ENCODE measurements at regions not wholly inside any gene's neighbourhood (a gene's known extent, or its start where the extent isn't known, plus 50 kb on each side); places are given as distances from the start of the nearest gene placed in this dataset.
"Not testable (repeated sequence)": the region's sequence is repeated elsewhere in the genome, so short reads cannot be mapped to it uniquely, and the experiment has no call there.

DNA sequence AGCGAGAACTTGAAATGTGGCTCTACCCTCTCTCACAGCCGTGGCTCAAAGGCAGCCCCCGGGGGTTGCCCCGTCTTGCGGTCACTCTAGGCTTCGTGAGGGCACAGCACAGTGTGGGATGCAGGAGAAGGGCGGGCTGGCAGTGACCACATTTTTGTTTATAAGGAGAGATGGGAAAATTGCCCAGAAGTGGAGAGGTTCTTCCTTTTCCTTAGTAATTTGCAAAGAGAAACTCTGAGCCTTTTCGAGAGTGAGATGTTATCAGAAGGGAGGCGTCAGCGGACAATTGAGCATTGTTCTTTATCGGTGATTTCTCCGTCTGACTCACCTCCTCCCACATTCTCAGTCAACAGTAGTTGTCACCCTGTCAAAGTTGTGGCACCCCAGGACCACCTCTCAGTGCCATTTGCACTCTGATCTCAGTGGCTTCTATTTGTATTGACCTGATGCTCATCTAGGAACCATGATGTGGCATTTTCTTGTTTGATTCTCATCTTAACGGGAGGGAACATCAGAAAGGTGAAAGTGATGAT, 89.6 kb downstream of the ACAA2 start:
- DNase-seq (no peak), FAIRE-seq (no peak)
- Histone ChIP-seq H3K27me3 (ENCODE audit: control insufficient read depth, insufficient read depth, low read length) (no peaks in the 10 kb centered on the region), H3K9me3 (ENCODE audit: control insufficient read depth in 2 of 3, insufficient read depth in 1 of 3, low read length in 3 of 3) (no peaks in the 10 kb centered on the region), H3K9ac (ENCODE audit: low read length in 3 of 3) (no peak overlapping the region), H3K4me3 (ENCODE audit: low read length in 3 of 3) (no peak overlapping the region), H3K36me3 (ENCODE audit: control insufficient read depth in 2 of 3, insufficient read depth in 3 of 3, low read length in 3 of 3) (no peaks in the 10 kb centered on the region), H3K4me1 (ENCODE audit: control insufficient read depth in 2 of 3, insufficient read depth in 2 of 3, low read depth in 1 of 3, low read length in 3 of 3) (no peaks in the 10 kb centered on the region), H3K27ac (ENCODE audit: low read depth in 2 of 2, low read length in 2 of 2) (no peak overlapping the region)
- intact Hi-C loops (cut with DNase I): no loop called here
- TF ChIP-seq, protein P1, sequence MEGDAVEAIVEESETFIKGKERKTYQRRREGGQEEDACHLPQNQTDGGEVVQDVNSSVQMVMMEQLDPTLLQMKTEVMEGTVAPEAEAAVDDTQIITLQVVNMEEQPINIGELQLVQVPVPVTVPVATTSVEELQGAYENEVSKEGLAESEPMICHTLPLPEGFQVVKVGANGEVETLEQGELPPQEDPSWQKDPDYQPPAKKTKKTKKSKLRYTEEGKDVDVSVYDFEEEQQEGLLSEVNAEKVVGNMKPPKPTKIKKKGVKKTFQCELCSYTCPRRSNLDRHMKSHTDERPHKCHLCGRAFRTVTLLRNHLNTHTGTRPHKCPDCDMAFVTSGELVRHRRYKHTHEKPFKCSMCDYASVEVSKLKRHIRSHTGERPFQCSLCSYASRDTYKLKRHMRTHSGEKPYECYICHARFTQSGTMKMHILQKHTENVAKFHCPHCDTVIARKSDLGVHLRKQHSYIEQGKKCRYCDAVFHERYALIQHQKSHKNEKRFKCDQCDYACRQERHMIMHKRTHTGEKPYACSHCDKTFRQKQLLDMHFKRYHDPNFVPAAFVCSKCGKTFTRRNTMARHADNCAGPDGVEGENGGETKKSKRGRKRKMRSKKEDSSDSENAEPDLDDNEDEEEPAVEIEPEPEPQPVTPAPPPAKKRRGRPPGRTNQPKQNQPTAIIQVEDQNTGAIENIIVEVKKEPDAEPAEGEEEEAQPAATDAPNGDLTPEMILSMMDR (IDR thresholded peaks at IDR 0.05; ENCODE audit: borderline replicate concordance, extremely low read depth, insufficient read depth): no peak

DNA sequence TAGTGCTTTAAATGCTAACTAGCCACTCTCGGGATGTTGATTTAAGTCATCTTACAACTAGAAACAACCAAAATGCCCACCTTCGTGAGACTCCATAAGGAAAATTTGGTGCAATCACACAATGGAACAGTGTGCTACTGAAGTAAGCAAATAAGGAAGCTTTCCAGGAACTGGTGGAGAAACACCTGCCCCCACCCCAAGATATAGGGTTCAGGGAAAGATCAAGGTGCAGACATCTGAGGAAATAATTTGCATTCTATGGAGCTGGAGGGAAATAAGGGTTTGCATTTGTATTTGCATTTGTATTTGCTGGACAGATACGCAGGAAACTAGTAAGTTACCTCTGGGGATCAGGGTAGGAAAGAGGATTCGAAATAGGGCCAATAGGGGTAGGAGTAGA, 90.9 kb downstream of the ACAA2 start:
- H3K4me1 ChIP-seq (ENCODE audit: control insufficient read depth in 2 of 3, insufficient read depth in 2 of 3, low read depth in 1 of 3, low read length in 3 of 3): no peaks in the 10 kb centered on the region
- FAIRE-seq: no peak
- no peak overlapping the region for H3K27ac ChIP-seq (ENCODE audit: low read depth in 2 of 2, low read length in 2 of 2)

DNA sequence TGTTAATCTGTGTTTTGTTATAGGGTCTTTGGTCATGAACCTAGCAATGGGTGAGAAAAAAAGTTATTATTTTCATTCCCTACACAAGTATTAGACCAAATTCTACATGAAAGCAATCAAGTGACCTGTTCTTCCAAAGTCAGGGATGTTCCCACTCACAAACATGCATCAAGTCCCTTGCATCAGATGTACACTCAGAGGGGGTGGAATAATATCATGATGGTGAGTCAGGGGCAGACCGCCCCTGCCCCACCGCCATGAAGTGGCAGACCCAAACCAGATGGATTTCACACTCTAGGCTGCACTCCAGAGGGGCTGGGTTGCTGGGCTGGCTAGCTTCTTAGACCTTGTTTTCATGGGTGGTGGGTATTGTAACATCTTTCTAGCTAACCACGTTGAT, 91.4 kb downstream of the ACAA2 start:
- H3K4me3 ChIP-seq (ENCODE audit: low read length in 3 of 3): no peak overlapping the region
- DNase-seq (no peak), FAIRE-seq (no peak)
- H3K9me3 ChIP-seq (ENCODE audit: control insufficient read depth in 2 of 3, insufficient read depth in 1 of 3, low read length in 3 of 3): no peaks in the 10 kb centered on the region
- no peak overlapping the region for H3K9ac ChIP-seq (ENCODE audit: low read length in 3 of 3)
- intact Hi-C loops (cut with DNase I): no loop called here
- TF ChIP-seq, protein P1 (IDR thresholded peaks at IDR 0.05; ENCODE audit: borderline replicate concordance, extremely low read depth, insufficient read depth): no peak
- no peaks in the 10 kb centered on the region for H3K27me3 ChIP-seq (ENCODE audit: control insufficient read depth, insufficient read depth, low read length)
- no peak overlapping the region for H3K27ac ChIP-seq (ENCODE audit: low read depth in 2 of 2, low read length in 2 of 2)
- no peaks in the 10 kb centered on the region for H3K36me3 ChIP-seq (ENCODE audit: control insufficient read depth in 2 of 3, insufficient read depth in 3 of 3, low read length in 3 of 3)
- no peaks in the 10 kb centered on the region for H3K4me1 ChIP-seq (ENCODE audit: control insufficient read depth in 2 of 3, insufficient read depth in 2 of 3, low read depth in 1 of 3, low read length in 3 of 3)

More for the DNA sequence above, 90.9 kb downstream of the ACAA2 start:
- Histone ChIP-seq H3K36me3 (ENCODE audit: control insufficient read depth in 2 of 3, insufficient read depth in 3 of 3, low read length in 3 of 3) (no peaks in the 10 kb centered on the region), H3K4me3 (ENCODE audit: low read length in 3 of 3) (no peak overlapping the region), H3K9ac (ENCODE audit: low read length in 3 of 3) (no peak overlapping the region), H3K27me3 (ENCODE audit: control insufficient read depth, insufficient read depth, low read length) (no peaks in the 10 kb centered on the region), H3K9me3 (ENCODE audit: control insufficient read depth in 2 of 3, insufficient read depth in 1 of 3, low read length in 3 of 3) (no peaks in the 10 kb centered on the region)
- TF ChIP-seq, protein P1 (IDR thresholded peaks at IDR 0.05; ENCODE audit: borderline replicate concordance, extremely low read depth, insufficient read depth): no peak
- intact Hi-C loops (cut with DNase I): no loop called here
- no peak for DNase-seq

DNA sequence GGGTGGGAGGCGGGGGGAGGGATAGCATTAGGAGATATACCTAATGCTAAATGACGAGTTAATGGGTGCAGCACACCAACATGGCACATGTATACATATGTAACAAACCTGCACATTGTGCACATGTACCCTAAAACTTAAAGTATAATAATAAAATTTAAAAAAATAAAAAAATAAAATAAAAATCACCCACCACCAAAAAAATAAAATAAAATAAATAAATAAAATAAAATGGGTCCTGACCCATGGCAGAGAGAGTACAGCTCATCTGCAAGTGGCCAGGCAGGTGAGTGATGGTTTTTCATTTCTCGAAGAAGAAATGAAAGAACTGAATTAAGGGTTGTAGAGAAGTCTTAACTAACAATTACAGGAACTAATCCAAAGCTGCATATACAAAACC, 92.4 kb downstream of the ACAA2 start:
- DNase-seq; H3K4me1 ChIP-seq (ENCODE audit: control insufficient read depth in 2 of 3, insufficient read depth in 2 of 3, low read depth in 1 of 3, low read length in 3 of 3); H3K27ac ChIP-seq (ENCODE audit: low read depth in 2 of 2, low read length in 2 of 2); H3K27me3 ChIP-seq (ENCODE audit: control insufficient read depth, insufficient read depth, low read length); H3K36me3 ChIP-seq (ENCODE audit: control insufficient read depth in 2 of 3, insufficient read depth in 3 of 3, low read length in 3 of 3); H3K9me3 ChIP-seq (ENCODE audit: control insufficient read depth in 2 of 3, insufficient read depth in 1 of 3, low read length in 3 of 3); H3K4me3 ChIP-seq (ENCODE audit: low read length in 3 of 3); intact Hi-C loops (cut with DNase I); H3K9ac ChIP-seq (ENCODE audit: low read length in 3 of 3); FAIRE-seq: not testable (repeated sequence)

Measured in kidney (tissue), 13 donors.